CD4-positive, alpha-beta T cell (primary cell): ENCODE measurements at regions not wholly inside any gene's neighbourhood (a gene's known extent, or its start where the extent isn't known, plus 50 kb on each side); places are given as distances from the start of the nearest gene placed in this dataset.

Experiments
- ATAC-seq: fragments of 200-7000 bp; cut with Tn5 transposase; one replicate; pipeline ENCODE4 v1.10.0; 2022; ENCODE audit warnings: mild to moderate bottlenecking; ENCODE audit not compliant: poor library complexity
- CTCF ChIA-PET: fragments of 350-600 bp; sonication (Branson Sonifier 250); formaldehyde crosslinking; loops from one replicate; lab custom pipeline; 2021; ENCODE audit warnings: antibody characterized with exemption, inconsistent platforms; lab: Charles Lee
- POLR2A ChIA-PET: fragments of 350-600 bp; sonication (Branson Sonifier 250); formaldehyde crosslinking; loops from one replicate; lab custom pipeline; 2021; ENCODE audit warnings: antibody characterized with exemption, inconsistent platforms; lab: Charles Lee
- DNase-seq, 14 experiments: peaks; one replicate each; pipeline ENCODE4 v3.0.0-alpha.2; 2013 to 2020; ENCODE audit warnings: mixed read lengths in 2 of 14
- H3K27ac ChIP-seq, 2 donors: one replicate each; pipeline versions ENCODE4 v1.5.1 to v1.7.0; 2013; ENCODE audit warnings: low read length in 2 of 2, low read depth in 1 of 2, mild to moderate bottlenecking in 1 of 2
- H3K27me3 ChIP-seq, 2 experiments: 1 replicate in 1 of 2; 2 replicates in 1 of 2; pipeline versions ENCODE4 v1.6.1 to v1.7.0; 2013; ENCODE audit warnings: low read length in 2 of 2, control low read depth in 1 of 2, mild to moderate bottlenecking in 1 of 2, moderate library complexity in 1 of 2; ENCODE audit not compliant: insufficient read depth in 2 of 2, control insufficient read depth in 1 of 2
- H3K36me3 ChIP-seq: one replicate; pipeline ENCODE4 v1.6.1; 2013; ENCODE audit warnings: low read length, control low read depth; ENCODE audit not compliant: insufficient read depth
- H3K4me1 ChIP-seq: one replicate; pipeline ENCODE4 v1.6.1; 2013; ENCODE audit warnings: low read length, control low read depth; ENCODE audit not compliant: insufficient read depth
- H3K4me3 ChIP-seq: one replicate; pipeline ENCODE4 v1.5.1; 2013; ENCODE audit warnings: mild to moderate bottlenecking, low read length, moderate library complexity
- H3K9me3 ChIP-seq, 2 experiments: 1 replicate in 1 of 2; 2 replicates in 1 of 2; pipeline versions ENCODE4 v1.6.1 to v1.7.0; 2013; ENCODE audit warnings: low read length in 2 of 2, mild to moderate bottlenecking in 2 of 2, control low read depth in 1 of 2, moderate library complexity in 1 of 2; ENCODE audit not compliant: control insufficient read depth in 1 of 2, insufficient read depth in 1 of 2
- H3K27ac Mint-ChIP-seq: one replicate; pipeline ENCODE4 v1.8.0; 2020; ENCODE audit warnings: mixed read lengths
- H3K27me3 Mint-ChIP-seq: one replicate; pipeline ENCODE4 v1.8.0; 2021; ENCODE audit warnings: mixed read lengths
- H3K36me3 Mint-ChIP-seq: one replicate; pipeline ENCODE4 v1.8.0; 2021; ENCODE audit warnings: low read depth, mixed read lengths
- H3K4me1 Mint-ChIP-seq: one replicate; pipeline ENCODE4 v1.8.0; 2021; ENCODE audit warnings: low read depth, mixed read lengths
- H3K4me3 Mint-ChIP-seq: one replicate; pipeline ENCODE4 v1.8.0; 2020; ENCODE audit warnings: mild to moderate bottlenecking, mixed read lengths
- H3K9me3 Mint-ChIP-seq: one replicate; pipeline ENCODE4 v1.8.0; 2020; ENCODE audit warnings: mixed read lengths
- CTCF ChIP-seq: fragments of 200-600 bp; IDR thresholded peaks from one replicate; pipeline ENCODE4 v1.8.0; 2022; ENCODE audit warnings: antibody characterized with exemption, mild to moderate bottlenecking
- intact Hi-C, 2 experiments: fragments of 100-400 bp; cut with DNase I in 1 of 2; cut with micrococcal nuclease in 1 of 2; formaldehyde crosslinking; loops; one replicate each; pipeline versions ENCODE4 v1.15.1 to v1.9.0; 2023 to 2025; cut with DNase I, micrococcal nuclease

GRCh38 chr15:96020797-96021196, 309.7 kb upstream of the NR2F2 start:
- TF ChIP-seq CTCF = no peak
- DNase-seq (no peak), ATAC-seq (no peak)
- Mint-ChIP-seq H3K9me3 (peaks cover 1% of the 10 kb centered on the region), H3K4me3 (no peak overlapping the region), H3K27ac (no peak overlapping the region), H3K4me1 (no peaks in the 10 kb centered on the region), H3K27me3 (no peaks in the 10 kb centered on the region), H3K36me3 (no peaks in the 10 kb centered on the region)
- Histone ChIP-seq H3K36me3 (no peaks in the 10 kb centered on the region), H3K4me1 (no peaks in the 10 kb centered on the region), H3K9me3 (peaks cover 0 to 3% of the 10 kb centered on the region in 2 experiments), H3K4me3 (no peak overlapping the region), H3K27ac (no peak overlapping the region), H3K27me3 (no peaks in the 10 kb centered on the region)
- ChIA-PET POLR2A (no interaction called here), CTCF (no interaction called here)
- intact Hi-C loops = no loop called here

- DNase-seq (no peak), ATAC-seq (no peak)
- no peak for TF ChIP-seq CTCF
- H3K9me3 Mint-ChIP-seq = peaks cover 1% of the 10 kb centered on the region
- intact Hi-C loops = no loop called here
- Histone ChIP-seq H3K36me3 (no peaks in the 10 kb centered on the region), H3K4me1 (no peaks in the 10 kb centered on the region), H3K9me3 (peaks cover 3% of the 10 kb centered on the region in 2 experiments), H3K4me3 (no peak overlapping the region), H3K27ac (no peak overlapping the region), H3K27me3 (no peaks in the 10 kb centered on the region)
- no peaks in the 10 kb centered on the region for H3K27me3 Mint-ChIP-seq
- ChIA-PET POLR2A (no interaction called here), CTCF (no interaction called here)
- no peak overlapping the region for H3K27ac Mint-ChIP-seq
- no peaks in the 10 kb centered on the region for H3K36me3 Mint-ChIP-seq
- H3K4me3 Mint-ChIP-seq = no peak overlapping the region
- no peaks in the 10 kb centered on the region for H3K4me1 Mint-ChIP-seq
Measured at GRCh38 chr15:96023081-96023480, 307.4 kb upstream of the NR2F2 start.

GRCh38 chr15:96027501-96027900, 303.0 kb upstream of the NR2F2 start:
- intact Hi-C loops = no loop called here
- ChIA-PET CTCF (no interaction called here), POLR2A (no interaction called here)
- Mint-ChIP-seq H3K27ac (no peak overlapping the region), H3K27me3 (no peaks in the 10 kb centered on the region), H3K36me3 (no peaks in the 10 kb centered on the region), H3K4me3 (no peak overlapping the region), H3K4me1 (no peaks in the 10 kb centered on the region), H3K9me3 (peaks cover 1% of the 10 kb centered on the region)
- Histone ChIP-seq H3K36me3 (no peaks in the 10 kb centered on the region), H3K27me3 (no peaks in the 10 kb centered on the region), H3K4me1 (no peaks in the 10 kb centered on the region), H3K9me3 (peaks cover 3% of the 10 kb centered on the region in 2 experiments), H3K4me3 (no peak overlapping the region), H3K27ac (no peak overlapping the region)
- DNase-seq = no peak
- no peak for ATAC-seq
- TF ChIP-seq CTCF = no peak
